Suprapubic skin (tissue), 4 donors: ENCODE measurements at regions not wholly inside any gene's neighbourhood (a gene's known extent, or its start where the extent isn't known, plus 50 kb on each side); places are given as distances from the start of the nearest gene placed in this dataset.

Source experiments
- DNase-seq, 2 donors: peaks; one replicate each; pipeline ENCODE4 v3.0.0-alpha.2; 2019; ENCODE audit warnings: low spot score in 2 of 2
- H3K27ac ChIP-seq: fragments of 200-600 bp; sonication (generic); one replicate; pipeline ENCODE4 v1.5.1; 2019
- H3K27me3 ChIP-seq: fragments of 200-600 bp; sonication (generic); one replicate; pipeline ENCODE4 v1.5.1; 2019
- H3K36me3 ChIP-seq: fragments of 200-600 bp; sonication (generic); one replicate; pipeline ENCODE4 v1.5.1; 2019
- H3K4me1 ChIP-seq: fragments of 200-600 bp; sonication (generic); one replicate; pipeline ENCODE4 v1.5.1; 2019
- H3K4me3 ChIP-seq: fragments of 200-600 bp; sonication (generic); one replicate; pipeline ENCODE4 v1.5.1; 2019; ENCODE audit warnings: mild to moderate bottlenecking
- H3K9me3 ChIP-seq: fragments of 200-600 bp; sonication (generic); one replicate; pipeline ENCODE4 v1.5.1; 2019
- CTCF ChIP-seq, 2 donors: fragments of 200-600 bp in 1 of 2; fragments of 450-650 bp in 1 of 2; sonication (generic) in 1 of 2; IDR thresholded peaks; one replicate each; pipeline ENCODE4 v1.5.1; 2016 to 2019; ENCODE audit warnings: antibody characterized with exemption in 2 of 2, mild to moderate bottlenecking in 1 of 2, moderate library complexity in 1 of 2
- EP300 ChIP-seq: sonication (generic); formaldehyde crosslinking; IDR thresholded peaks from one replicate; pipeline ENCODE4 v1.6.1; 2017; ENCODE audit warnings: antibody characterized with exemption
- POLR2A ChIP-seq, 2 donors: fragments of 450-650 bp; IDR thresholded peaks; one replicate each; pipeline ENCODE4 v1.6.1; 2017; ENCODE audit warnings: antibody characterized with exemption in 2 of 2, mild to moderate bottlenecking in 2 of 2, moderate library complexity in 2 of 2
- POLR2AphosphoS5 ChIP-seq, 3 donors: sonication (generic); formaldehyde crosslinking; IDR thresholded peaks; one replicate each; pipeline ENCODE4 v1.6.1; 2017; ENCODE audit warnings: antibody characterized with exemption in 3 of 3
- WGBS: methylation state at CpG from one replicate; pipeline ENCODE4 v1.1.5; 2018; 5-methylcytosine and 5-hydroxymethylcytosine counted together

GRCh38 chr9:81193362-81194339, 495.7 kb downstream of the TLE1 start:
- H3K27me3 ChIP-seq, result no peaks in the 10 kb centered on the region
- no peaks in the 10 kb centered on the region for H3K36me3 ChIP-seq
- TF ChIP-seq EP300 (no peak), POLR2AphosphoS5 (IDR thresholded peaks at IDR 0.05) (no peak), POLR2A (IDR thresholded peaks at IDR 0.05) (no peak), CTCF (IDR thresholded peaks at IDR 0.05) (no peak)
- H3K27ac ChIP-seq, result no peak overlapping the region
- H3K4me3 ChIP-seq, result no peak overlapping the region
- DNase-seq, result no peak
- H3K4me1 ChIP-seq, result no peaks in the 10 kb centered on the region
- H3K9me3 ChIP-seq, result no peaks in the 10 kb centered on the region
- WGBS, result 35% methylated on average over 1 of the region's 1 CpG

GRCh38 chr9:81191222-81191621, 498.1 kb downstream of the TLE1 start:
- 95% methylated on average over 2 of the region's 2 CpGs for WGBS
- H3K27me3 ChIP-seq, result no peaks in the 10 kb centered on the region
- no peaks in the 10 kb centered on the region for H3K4me1 ChIP-seq
- no peak for DNase-seq
- H3K4me3 ChIP-seq, result no peak overlapping the region
- no peak overlapping the region for H3K27ac ChIP-seq
- no peaks in the 10 kb centered on the region for H3K36me3 ChIP-seq
- no peak for TF ChIP-seq EP300
- no peak for TF ChIP-seq POLR2A (IDR thresholded peaks at IDR 0.05)
- no peak for TF ChIP-seq POLR2AphosphoS5 (IDR thresholded peaks at IDR 0.05)
- no peak for TF ChIP-seq CTCF (IDR thresholded peaks at IDR 0.05)
- no peaks in the 10 kb centered on the region for H3K9me3 ChIP-seq

GRCh38 chr9:81190659-81191058, 498.7 kb downstream of the TLE1 start:
- DNase-seq, result no peak
- Histone ChIP-seq H3K4me3 (no peak overlapping the region), H3K27ac (no peak overlapping the region), H3K36me3 (no peaks in the 10 kb centered on the region), H3K27me3 (no peaks in the 10 kb centered on the region), H3K4me1 (no peaks in the 10 kb centered on the region), H3K9me3 (no peaks in the 10 kb centered on the region)
- TF ChIP-seq CTCF (IDR thresholded peaks at IDR 0.05) (no peak), POLR2A (IDR thresholded peaks at IDR 0.05) (no peak), POLR2AphosphoS5 (IDR thresholded peaks at IDR 0.05) (no peak), EP300 (no peak)
- WGBS, result 88% methylated on average over 1 of the region's 1 CpG

- no peak overlapping the region for H3K4me3 ChIP-seq
- TF ChIP-seq EP300 (no peak), POLR2AphosphoS5 (IDR thresholded peaks at IDR 0.05) (no peak), POLR2A (IDR thresholded peaks at IDR 0.05) (no peak), CTCF (IDR thresholded peaks at IDR 0.05) (no peak)
- H3K27me3 ChIP-seq, result no peaks in the 10 kb centered on the region
- no peak for DNase-seq
- no peaks in the 10 kb centered on the region for H3K9me3 ChIP-seq
- no peak overlapping the region for H3K27ac ChIP-seq
- no peaks in the 10 kb centered on the region for H3K36me3 ChIP-seq
- H3K4me1 ChIP-seq, result no peaks in the 10 kb centered on the region
- WGBS, result 58% methylated on average over 1 of the region's 1 CpG
These were observed 505.6 kb downstream of the TLE1 start for GRCh38 chr9:81183761-81184160.

GRCh38 chr9:81182431-81182830, 506.9 kb downstream of the TLE1 start:
- Histone ChIP-seq H3K27ac (no peak overlapping the region), H3K36me3 (no peaks in the 10 kb centered on the region), H3K27me3 (no peaks in the 10 kb centered on the region), H3K4me3 (no peak overlapping the region), H3K9me3 (no peaks in the 10 kb centered on the region), H3K4me1 (no peaks in the 10 kb centered on the region)
- TF ChIP-seq EP300 (no peak), POLR2A (IDR thresholded peaks at IDR 0.05) (no peak), CTCF (IDR thresholded peaks at IDR 0.05) (no peak), POLR2AphosphoS5 (IDR thresholded peaks at IDR 0.05) (no peak)
- WGBS, result 72% methylated on average over 1 of the region's 1 CpG
- DNase-seq, result no peak
